Psoas muscle (tissue), 7 donors: ENCODE measurements at regions not wholly inside any gene's neighbourhood (a gene's known extent, or its start where the extent isn't known, plus 50 kb on each side); places are given as distances from the start of the nearest gene placed in this dataset.
"Not testable (repeated sequence)": the region's sequence is repeated elsewhere in the genome, so short reads cannot be mapped to it uniquely, and the experiment has no call there.

ENCODE experiments used
- ATAC-seq, 4 donors: fragments of 200-7000 bp; cut with Tn5 transposase; one replicate each; pipeline ENCODE4 v1.9.1; 2020; ENCODE audit warnings: moderate library complexity in 3 of 4, mild to moderate bottlenecking in 2 of 4
- DNase-seq, 2 donors: peaks; one replicate each; pipeline ENCODE4 v3.0.0-alpha.2; 2020
- H3K27ac ChIP-seq: fragments of 200-600 bp; one replicate; pipeline ENCODE4 v1.8.0; 2022
- H3K27me3 ChIP-seq, 3 donors: fragments of 200-600 bp in 1 of 3; one replicate each; pipeline versions ENCODE4 v1.6.1 to v1.8.0; 2013 to 2022; ENCODE audit warnings: low read length in 2 of 3, mild to moderate bottlenecking in 2 of 3, moderate library complexity in 1 of 3; ENCODE audit not compliant: insufficient read depth in 3 of 3
- H3K36me3 ChIP-seq, 2 donors: fragments of 200-600 bp in 1 of 2; one replicate each; pipeline versions ENCODE4 v1.6.1 to v1.8.0; 2013 to 2022; ENCODE audit warnings: low read depth in 1 of 2, mild to moderate bottlenecking in 1 of 2, moderate library complexity in 1 of 2; ENCODE audit not compliant: insufficient read depth in 1 of 2
- H3K4me1 ChIP-seq: fragments of 200-600 bp; one replicate; pipeline ENCODE4 v1.8.0; 2022
- H3K4me3 ChIP-seq: fragments of 200-600 bp; one replicate; pipeline ENCODE4 v1.8.0; 2022; ENCODE audit warnings: mild to moderate bottlenecking
- H3K9me3 ChIP-seq: fragments of 200-600 bp; one replicate; pipeline ENCODE4 v1.8.0; 2022
- CTCF ChIP-seq: fragments of 200-600 bp; IDR thresholded peaks from one replicate; pipeline ENCODE4 v1.8.0; 2022; ENCODE audit warnings: antibody characterized with exemption
- WGBS, 3 donors: extraction: QIAGEN DNeasy Blood & Tissue Kit; methylation state at CpG; one replicate each; pipeline versions ENCODE4 v1.1.6 to v1.1.7; 2013; 5-methylcytosine and 5-hydroxymethylcytosine counted together
- intact Hi-C, 2 donors: fragments of 100-400 bp; cut with DNase I; formaldehyde crosslinking; loops; one replicate each; pipeline versions ENCODE4 v1.11.0 to v1.14.2; 2022
- donor health status: healthy with polysubstance abuse.
- donor health status: DM: no; HTN: no; CAD: no; lungs with moderate emphysema.
- donor health status: Bipolar disorder and iron deficiency.
- donor health status: healthy.
- donor health status: DM: yes; HTN: yes; CAD: no.
- donor health status: DM: no; HTN: no; CAD: no.
- donor health status: DM: yes; HTN: yes; CAD: no.

- ATAC-seq: no peak
- 89 to 92% (median 89%) methylated on average over 2 of the region's 2 CpGs for WGBS, 3 donors
- Histone ChIP-seq H3K27me3 (no peaks in the 10 kb centered on the region), H3K4me3 (no peak overlapping the region), H3K9me3 (no peaks in the 10 kb centered on the region), H3K36me3 (no peaks in the 10 kb centered on the region), H3K27ac (no peak overlapping the region), H3K4me1 (no peaks in the 10 kb centered on the region)
- intact Hi-C loops: no loop called here
- no peak for TF ChIP-seq CTCF
- no peak for DNase-seq
Observed at GRCh38 chr4:91729851-91730250, 573.9 kb upstream of the GRID2 start.

GRCh38 chr4:91734682-91735081, 569.1 kb upstream of the GRID2 start:
- intact Hi-C loops: no loop called here
- 44 to 87% (median 45%) methylated on average over 1 of the region's 1 CpG for WGBS, 3 donors

GRCh38 chr4:91738831-91739230, 564.9 kb upstream of the GRID2 start:
- H3K4me3 ChIP-seq, intact Hi-C loops, H3K27ac ChIP-seq, H3K27me3 ChIP-seq, DNase-seq, ATAC-seq, H3K9me3 ChIP-seq, H3K4me1 ChIP-seq, H3K36me3 ChIP-seq: not testable (repeated sequence)

More at GRCh38 chr4:91734682-91735081, 569.1 kb upstream of the GRID2 start:
- Histone ChIP-seq H3K27ac (no peak overlapping the region), H3K27me3 (no peaks in the 10 kb centered on the region), H3K4me3 (no peak overlapping the region), H3K9me3 (no peaks in the 10 kb centered on the region), H3K4me1 (no peaks in the 10 kb centered on the region), H3K36me3 (no peaks in the 10 kb centered on the region)
- ATAC-seq (no peak), DNase-seq (no peak)
- no peak for TF ChIP-seq CTCF

GRCh38 chr4:91746551-91746950, 557.2 kb upstream of the GRID2 start:
- no peak overlapping the region for H3K27ac ChIP-seq
- no peak for DNase-seq

GRCh38 chr4:91751961-91752360, 551.8 kb upstream of the GRID2 start:
- Histone ChIP-seq H3K4me1 (no peaks in the 10 kb centered on the region), H3K4me3 (no peak overlapping the region), H3K27ac (no peak overlapping the region), H3K27me3 (no peaks in the 10 kb centered on the region), H3K9me3 (no peaks in the 10 kb centered on the region), H3K36me3 (no peaks in the 10 kb centered on the region)
- DNase-seq (no peak), ATAC-seq (no peak)
- intact Hi-C loops: no loop called here
- whole genome bisulfite sequencing, 3 donors: 84 to 92% (median 91%) methylated on average over 1 of the region's 1 CpG
- no peak for TF ChIP-seq CTCF

More at GRCh38 chr4:91746551-91746950, 557.2 kb upstream of the GRID2 start:
- no peaks in the 10 kb centered on the region for H3K4me1 ChIP-seq
- H3K9me3 ChIP-seq: no peaks in the 10 kb centered on the region
- intact Hi-C loops: no loop called here
- H3K27me3 ChIP-seq: no peaks in the 10 kb centered on the region
- no peaks in the 10 kb centered on the region for H3K36me3 ChIP-seq
- no peak for TF ChIP-seq CTCF
- 44 to 83% (median 59%) methylated on average over 3 of the region's 3 CpGs for WGBS, 3 donors
- H3K4me3 ChIP-seq: no peak overlapping the region
- ATAC-seq: no peak
